Astrocyte (in vitro differentiated cells and primary cell): ENCODE measurements at regions not wholly inside any gene's neighbourhood (a gene's known extent, or its start where the extent isn't known, plus 50 kb on each side); places are given as distances from the start of the nearest gene placed in this dataset.
A peak's percentile ranks its signal among the peaks of the same experiment; 100 is the strongest.

Source experiments
- DNase-seq: peaks from one replicate; pipeline ENCODE4 v3.0.0-alpha.2; 2010; ENCODE audit warnings: low read depth
- FAIRE-seq: peaks from 2 replicates; lab custom pipeline; 2011; peaks lifted over from hg19 to GRCh38; lab: Jason Lieb, UNC
- H2AFZ ChIP-seq: 2 replicates; pipeline ENCODE4 v1.6.0; 2012; ENCODE audit warnings: low read depth, low read length, inconsistent platforms
- H3K27ac ChIP-seq: 2 replicates; pipeline ENCODE4 v1.5.1; 2011; ENCODE audit warnings: low read depth, low read length, inconsistent platforms
- H3K27me3 ChIP-seq: 2 replicates; pipeline ENCODE4 v1.6.0; 2011; ENCODE audit warnings: low read length, inconsistent platforms; ENCODE audit not compliant: insufficient read depth
- H3K36me3 ChIP-seq: 2 replicates; pipeline ENCODE4 v1.5.1; 2011; ENCODE audit warnings: low read length, inconsistent platforms; ENCODE audit not compliant: insufficient read depth
- H3K4me1 ChIP-seq: 2 replicates; pipeline ENCODE4 v1.5.1; 2011; ENCODE audit warnings: low read length, inconsistent platforms; ENCODE audit not compliant: insufficient read depth
- H3K4me2 ChIP-seq: 2 replicates; pipeline ENCODE4 v1.6.0; 2012; ENCODE audit warnings: low read length, inconsistent platforms
- H3K4me3 ChIP-seq: 2 replicates; pipeline ENCODE4 v1.5.1; 2011; ENCODE audit warnings: low read depth, mild to moderate bottlenecking, low read length, inconsistent platforms; ENCODE audit not compliant: insufficient read depth
- H3K79me2 ChIP-seq: 2 replicates; pipeline ENCODE4 v1.6.0; 2012; ENCODE audit warnings: mild to moderate bottlenecking, low read length, inconsistent platforms; ENCODE audit not compliant: insufficient read depth
- H3K9ac ChIP-seq: 2 replicates; pipeline ENCODE4 v1.6.0; 2012; ENCODE audit warnings: mild to moderate bottlenecking, low read length, inconsistent platforms
- H3K9me3 ChIP-seq: 2 replicates; pipeline ENCODE4 v1.5.1; 2012; ENCODE audit warnings: low read depth, mild to moderate bottlenecking, low read length, inconsistent platforms; ENCODE audit not compliant: insufficient read depth
- H4K20me1 ChIP-seq: 2 replicates; pipeline ENCODE4 v1.6.0; 2012; ENCODE audit warnings: low read length, inconsistent platforms; ENCODE audit not compliant: insufficient read depth
- H3K27ac Mint-ChIP-seq: one replicate; pipeline ENCODE4 v1.8.0; 2021; ENCODE audit warnings: mild to moderate bottlenecking, mixed read lengths; ENCODE audit not compliant: unreplicated experiment
- H3K27me3 Mint-ChIP-seq: one replicate; pipeline ENCODE4 v1.8.0; 2021; ENCODE audit warnings: low read depth, mixed read lengths; ENCODE audit not compliant: unreplicated experiment
- H3K36me3 Mint-ChIP-seq: one replicate; pipeline ENCODE4 v1.8.0; 2021; ENCODE audit warnings: low read depth, mixed read lengths; ENCODE audit not compliant: unreplicated experiment
- H3K4me1 Mint-ChIP-seq: one replicate; pipeline ENCODE4 v1.8.0; 2021; ENCODE audit warnings: low read depth, mixed read lengths; ENCODE audit not compliant: unreplicated experiment
- H3K4me3 Mint-ChIP-seq: one replicate; pipeline ENCODE4 v1.8.0; 2021; ENCODE audit warnings: mild to moderate bottlenecking, moderate library complexity, mixed read lengths; ENCODE audit not compliant: unreplicated experiment
- H3K9me3 Mint-ChIP-seq: one replicate; pipeline ENCODE4 v1.8.0; 2021; ENCODE audit warnings: mild to moderate bottlenecking, mixed read lengths; ENCODE audit not compliant: unreplicated experiment
- EZH2 ChIP-seq: IDR thresholded peaks from 2 replicates; pipeline ENCODE4 v1.6.1; 2012; ENCODE audit warnings: mild to moderate bottlenecking, low read length, inconsistent platforms; ENCODE audit not compliant: insufficient read depth
- TF ChIP-seq, protein P1 (sequence below): IDR thresholded peaks from 2 replicates; pipeline ENCODE4 v1.5.1; 2011; ENCODE audit warnings: low read depth, mild to moderate bottlenecking, inconsistent platforms, low read length, moderate library complexity; ENCODE audit not compliant: insufficient read depth

DNA sequence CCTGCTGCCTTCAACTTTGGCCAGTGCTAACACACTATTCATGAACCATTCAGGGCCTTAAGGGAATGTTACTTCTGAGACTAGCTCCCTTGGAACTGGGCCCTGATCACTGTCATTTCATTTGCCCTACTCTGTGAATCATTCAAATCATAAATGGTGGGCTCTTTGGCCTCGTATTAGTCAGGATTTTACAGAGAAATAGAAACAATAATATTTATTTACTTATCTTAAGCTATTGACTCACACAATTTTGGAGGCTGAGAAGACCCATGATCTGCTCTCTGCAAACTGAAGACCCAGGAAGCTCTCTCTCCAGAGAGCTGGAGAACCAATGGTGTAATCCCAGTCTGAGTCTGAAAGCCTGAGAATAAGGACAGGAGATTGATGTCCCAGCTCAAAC, 398.5 kb downstream of the LRIG3 start:
- TF ChIP-seq EZH2: no peak
- TF ChIP-seq, protein P1, sequence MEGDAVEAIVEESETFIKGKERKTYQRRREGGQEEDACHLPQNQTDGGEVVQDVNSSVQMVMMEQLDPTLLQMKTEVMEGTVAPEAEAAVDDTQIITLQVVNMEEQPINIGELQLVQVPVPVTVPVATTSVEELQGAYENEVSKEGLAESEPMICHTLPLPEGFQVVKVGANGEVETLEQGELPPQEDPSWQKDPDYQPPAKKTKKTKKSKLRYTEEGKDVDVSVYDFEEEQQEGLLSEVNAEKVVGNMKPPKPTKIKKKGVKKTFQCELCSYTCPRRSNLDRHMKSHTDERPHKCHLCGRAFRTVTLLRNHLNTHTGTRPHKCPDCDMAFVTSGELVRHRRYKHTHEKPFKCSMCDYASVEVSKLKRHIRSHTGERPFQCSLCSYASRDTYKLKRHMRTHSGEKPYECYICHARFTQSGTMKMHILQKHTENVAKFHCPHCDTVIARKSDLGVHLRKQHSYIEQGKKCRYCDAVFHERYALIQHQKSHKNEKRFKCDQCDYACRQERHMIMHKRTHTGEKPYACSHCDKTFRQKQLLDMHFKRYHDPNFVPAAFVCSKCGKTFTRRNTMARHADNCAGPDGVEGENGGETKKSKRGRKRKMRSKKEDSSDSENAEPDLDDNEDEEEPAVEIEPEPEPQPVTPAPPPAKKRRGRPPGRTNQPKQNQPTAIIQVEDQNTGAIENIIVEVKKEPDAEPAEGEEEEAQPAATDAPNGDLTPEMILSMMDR: no peak
- H3K36me3 Mint-ChIP-seq: peaks cover 8% of the 10 kb centered on the region
- FAIRE-seq: no peak
- H3K4me2 ChIP-seq: no peak overlapping the region
- H3K9ac ChIP-seq: no peak overlapping the region
- H3K27me3 ChIP-seq: no peaks in the 10 kb centered on the region
- H3K27me3 Mint-ChIP-seq: no peaks in the 10 kb centered on the region
- no peak overlapping the region for H2AFZ ChIP-seq
- H4K20me1 ChIP-seq: no peaks in the 10 kb centered on the region
- H3K9me3 ChIP-seq: no peaks in the 10 kb centered on the region
- no peak overlapping the region for H3K4me3 Mint-ChIP-seq
- no peaks in the 10 kb centered on the region for H3K4me1 ChIP-seq
- DNase-seq: no peak
- no peaks in the 10 kb centered on the region for H3K79me2 ChIP-seq
- H3K9me3 Mint-ChIP-seq: peaks cover 21% of the 10 kb centered on the region
- no peak overlapping the region for H3K27ac ChIP-seq
- no peak overlapping the region for H3K4me3 ChIP-seq
- no peaks in the 10 kb centered on the region for H3K4me1 Mint-ChIP-seq
- no peak overlapping the region for H3K27ac Mint-ChIP-seq
- H3K36me3 ChIP-seq: no peaks in the 10 kb centered on the region

- H3K79me2 ChIP-seq: no peaks in the 10 kb centered on the region
- H3K36me3 ChIP-seq: no peaks in the 10 kb centered on the region
- H3K4me2 ChIP-seq: no peak overlapping the region
- no peaks in the 10 kb centered on the region for H4K20me1 ChIP-seq
- no peak overlapping the region for H3K9ac ChIP-seq
- H3K27ac ChIP-seq: no peak overlapping the region
- no peaks in the 10 kb centered on the region for H3K4me1 ChIP-seq
- Mint-ChIP-seq H3K27ac (no peak overlapping the region), H3K4me1 (peaks cover 4% of the 10 kb centered on the region), H3K4me3 (no peak overlapping the region), H3K9me3 (peaks cover 20% of the 10 kb centered on the region), H3K27me3 (no peaks in the 10 kb centered on the region), H3K36me3 (peaks cover 5% of the 10 kb centered on the region)
- H3K4me3 ChIP-seq: no peak overlapping the region
- DNase-seq (no peak), FAIRE-seq (no peak)
- H2AFZ ChIP-seq: no peak overlapping the region
- TF ChIP-seq, protein P1: no peak
- H3K27me3 ChIP-seq: no peaks in the 10 kb centered on the region
- no peaks in the 10 kb centered on the region for H3K9me3 ChIP-seq
These were observed 396.9 kb downstream of the LRIG3 start for GRCh38 chr12:58523360-58523759.

DNA sequence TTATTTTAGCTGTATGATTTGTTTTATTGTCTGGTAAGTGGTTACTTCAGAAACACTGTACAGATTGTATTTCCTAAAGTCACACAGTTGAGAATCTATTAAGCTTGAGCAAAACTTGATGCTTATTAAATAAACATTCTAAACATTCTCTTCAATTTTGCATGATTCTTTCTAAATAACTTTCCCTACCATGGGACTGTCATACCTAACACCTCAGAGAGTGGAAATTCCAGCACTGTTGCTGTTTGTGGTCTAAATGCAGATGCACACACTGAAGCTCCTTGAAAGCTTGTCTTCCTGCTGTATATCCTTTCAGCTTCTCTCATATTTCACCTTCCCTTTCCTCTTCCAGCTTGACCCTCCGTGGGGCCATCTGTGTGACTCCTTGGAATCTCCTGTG, 392.0 kb downstream of the LRIG3 start:
- H3K4me3 Mint-ChIP-seq: peak overlapping the region; percentile 77
- peaks cover 5% of the 10 kb centered on the region for H3K36me3 Mint-ChIP-seq
- peak overlapping the region; percentile 93 for H3K27ac Mint-ChIP-seq
- Histone ChIP-seq H3K79me2 (no peaks in the 10 kb centered on the region), H3K9ac (peak overlapping the region; percentile 82), H3K4me2 (peak overlapping the region; percentile 80), H3K4me3 (no peak overlapping the region), H2AFZ (no peak overlapping the region), H3K36me3 (no peaks in the 10 kb centered on the region), H3K4me1 (peaks cover 27% of the 10 kb centered on the region), H3K27ac (peak overlapping the region; percentile 95), H3K27me3 (no peaks in the 10 kb centered on the region), H4K20me1 (no peaks in the 10 kb centered on the region), H3K9me3 (no peaks in the 10 kb centered on the region)
- peak; percentile 36 for DNase-seq
- no peak for TF ChIP-seq EZH2
- TF ChIP-seq, protein P1: no peak
- peak; percentile 63 for FAIRE-seq
- peaks cover 37% of the 10 kb centered on the region for H3K4me1 Mint-ChIP-seq
- no peaks in the 10 kb centered on the region for H3K27me3 Mint-ChIP-seq
- peaks cover 11% of the 10 kb centered on the region for H3K9me3 Mint-ChIP-seq
